ENCODE measurements at regions not wholly inside any gene's neighbourhood (a gene's known extent, or its start where the extent isn't known, plus 50 kb on each side); places are given as distances from the start of the nearest gene placed in this dataset.

GRCh38 chr9:106441283-106441682 is 421.7 kb upstream of the ZNF462 start:
- no peak for TF ChIP-seq ZFX (IDR thresholded peaks at IDR 0.05; ENCODE audit: borderline replicate concordance)
- TF ChIP-seq CTCF (IDR thresholded peaks at IDR 0.05) = no peak
- no peak overlapping the region for H3K27ac ChIP-seq

GRCh38 chr9:106443520-106443919 is 419.4 kb upstream of the ZNF462 start:
- no peak overlapping the region for H3K27ac ChIP-seq
- TF ChIP-seq CTCF (IDR thresholded peaks at IDR 0.05) = no peak
- no peak for TF ChIP-seq ZFX (IDR thresholded peaks at IDR 0.05; ENCODE audit: borderline replicate concordance)

- no peak overlapping the region for H3K27ac ChIP-seq
- TF ChIP-seq ZFX (IDR thresholded peaks at IDR 0.05; ENCODE audit: borderline replicate concordance) (no peak), CTCF (IDR thresholded peaks at IDR 0.05) (no peak)
These were observed 417.9 kb upstream of the ZNF462 start for GRCh38 chr9:106445107-106445506.

- TF ChIP-seq CTCF (IDR thresholded peaks at IDR 0.05) (no peak), ZFX (IDR thresholded peaks at IDR 0.05; ENCODE audit: borderline replicate concordance) (no peak)
- no peak overlapping the region for H3K27ac ChIP-seq
These were observed 413.5 kb upstream of the ZNF462 start for GRCh38 chr9:106449336-106449927.

GRCh38 chr9:106450549-106450948 is 412.4 kb upstream of the ZNF462 start:
- no peak overlapping the region for H3K27ac ChIP-seq
- no peak for TF ChIP-seq CTCF (IDR thresholded peaks at IDR 0.05)
- TF ChIP-seq ZFX (IDR thresholded peaks at IDR 0.05; ENCODE audit: borderline replicate concordance) = no peak

- no peak overlapping the region for H3K27ac ChIP-seq
- TF ChIP-seq CTCF (IDR thresholded peaks at IDR 0.05) = no peak
- no peak for TF ChIP-seq ZFX (IDR thresholded peaks at IDR 0.05; ENCODE audit: borderline replicate concordance)
These were observed 411.7 kb upstream of the ZNF462 start for GRCh38 chr9:106451223-106451622.

GRCh38 chr9:106456581-106456980 is 406.4 kb upstream of the ZNF462 start:
- H3K27ac ChIP-seq = no peak overlapping the region
- TF ChIP-seq CTCF (IDR thresholded peaks at IDR 0.05) (no peak), ZFX (IDR thresholded peaks at IDR 0.05; ENCODE audit: borderline replicate concordance) (no peak)

All from 22Rv1 (cell line).